ENCODE measurements at regions not wholly inside any gene's neighbourhood (a gene's known extent, or its start where the extent isn't known, plus 50 kb on each side); places are given as distances from the start of the nearest gene placed in this dataset.

GRCh38 chr15:38698254-38698653, 133.6 kb upstream of the RASGRP1 start:
- DNase-seq, result no peak

- no peak for DNase-seq
Measured at GRCh38 chr15:38699633-38700230, 135.1 kb upstream of the RASGRP1 start.

DNA sequence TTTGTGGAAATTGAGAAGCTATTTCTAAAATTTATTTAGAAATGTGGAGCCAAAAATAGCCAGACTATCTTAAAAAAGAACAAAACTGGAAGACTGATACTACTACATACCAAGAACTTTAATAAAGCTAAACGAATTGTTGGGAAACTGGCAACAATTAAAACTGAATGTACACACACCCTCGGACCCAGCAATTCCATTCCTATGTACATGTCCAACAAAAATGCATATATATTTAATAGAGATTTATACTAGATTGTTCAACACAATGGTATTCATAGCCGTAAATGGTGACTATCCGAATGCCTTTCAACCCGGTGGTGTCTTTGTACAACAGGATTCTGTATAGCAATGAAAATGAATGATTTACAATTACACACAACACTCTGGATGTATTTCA, 136.5 kb upstream of the RASGRP1 start:
- DNase-seq, result no peak

DNA sequence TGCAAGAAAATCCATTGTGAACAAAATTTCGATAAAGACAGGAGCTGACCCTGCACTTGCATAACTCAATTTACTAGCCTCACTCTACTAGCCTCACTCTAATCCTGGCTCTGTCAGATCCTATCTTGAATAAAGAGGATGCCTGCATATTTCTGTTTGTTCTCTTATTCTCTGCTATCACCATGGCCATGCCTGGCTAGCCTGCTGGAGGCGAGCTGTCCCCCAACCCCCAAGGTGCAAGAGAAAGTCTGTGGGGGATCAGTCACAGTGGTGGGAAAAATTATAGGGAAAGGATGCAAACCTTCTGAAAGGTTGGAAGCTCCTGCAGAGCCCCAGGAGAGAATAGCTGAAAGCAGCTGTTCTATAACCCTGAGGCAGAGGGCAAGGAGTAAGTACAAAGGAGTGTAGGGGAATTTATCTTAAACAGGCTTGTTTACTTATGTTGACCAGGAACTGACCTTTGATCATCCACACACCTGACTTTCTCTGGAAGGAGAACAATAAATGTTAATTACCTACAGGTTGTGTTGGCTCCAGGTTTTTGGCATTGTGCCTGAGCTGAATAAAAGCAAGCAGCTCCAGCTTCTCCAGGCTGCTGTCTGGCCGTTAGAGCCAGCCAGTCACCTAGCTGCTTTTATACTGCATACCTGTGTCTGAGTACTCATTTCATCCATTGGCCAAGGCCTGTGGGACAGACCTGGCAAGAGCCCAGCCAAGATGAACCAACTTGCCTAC, 137.7 kb upstream of the RASGRP1 start:
- no peak for DNase-seq

DNA sequence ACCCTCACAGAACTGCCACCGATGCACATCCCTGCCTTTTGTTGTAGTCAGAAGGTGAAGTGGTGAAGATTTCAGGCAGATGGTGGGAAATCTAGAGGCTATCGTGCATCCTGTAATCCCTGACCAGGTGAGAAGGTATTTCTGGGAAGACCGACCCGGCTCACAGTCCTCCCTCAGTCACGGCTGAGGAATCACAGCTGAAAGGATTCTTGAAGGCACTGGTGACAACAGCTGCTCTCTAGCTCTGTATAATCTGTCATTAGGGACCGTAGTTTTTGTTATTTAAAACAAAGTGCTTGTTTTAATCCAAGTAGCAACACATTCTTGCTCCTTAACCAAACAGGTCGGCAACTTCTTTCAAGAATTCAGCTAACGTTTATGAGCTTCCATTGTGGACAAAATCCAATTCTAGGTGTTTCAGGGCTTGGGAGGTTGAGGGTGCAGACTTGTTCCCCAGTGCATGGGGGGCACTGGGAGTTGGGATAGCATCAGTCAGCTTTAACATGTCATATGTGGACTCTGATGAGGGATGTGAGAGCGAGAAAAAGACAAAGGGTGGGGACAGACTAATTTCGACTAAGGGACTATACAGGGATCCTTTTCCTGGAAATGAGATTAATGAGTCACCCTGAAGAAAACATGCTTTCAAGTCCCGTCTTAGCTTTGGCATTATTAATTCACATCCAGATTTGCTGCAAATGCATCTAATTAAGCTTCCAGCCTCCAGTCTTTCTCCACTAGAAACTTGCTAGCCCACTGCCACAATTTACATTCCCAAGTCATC, 141.0 kb upstream of the RASGRP1 start:
- no peak for DNase-seq

DNA sequence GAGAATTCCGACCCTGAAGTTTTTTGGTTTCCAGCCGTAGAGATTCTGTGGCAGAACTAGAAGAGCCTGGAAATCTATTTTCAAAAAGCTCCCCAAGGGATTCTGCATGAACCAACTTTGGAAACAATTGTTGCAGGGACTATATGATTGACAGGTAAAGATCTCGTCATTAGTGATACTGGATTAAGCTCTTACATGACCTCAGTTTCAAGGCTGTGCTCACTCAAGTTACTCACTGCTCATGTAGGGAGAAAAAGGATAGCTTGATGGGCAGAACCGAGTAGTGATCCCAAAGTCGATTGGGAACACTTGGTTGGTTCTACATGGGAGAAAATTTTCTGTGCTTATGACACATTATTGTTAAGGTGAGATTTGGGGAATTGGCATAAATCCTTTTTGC, 142.3 kb upstream of the RASGRP1 start:
- DNase-seq, result no peak

GRCh38 chr15:38707802-38708671, 143.4 kb upstream of the RASGRP1 start:
- DNase-seq, result no peak

- no peak for DNase-seq
Measured at GRCh38 chr15:38708672-38709180, 144.1 kb upstream of the RASGRP1 start.

- DNase-seq, result no peak
Measured at GRCh38 chr15:38709196-38709595, 144.6 kb upstream of the RASGRP1 start.

DNA sequence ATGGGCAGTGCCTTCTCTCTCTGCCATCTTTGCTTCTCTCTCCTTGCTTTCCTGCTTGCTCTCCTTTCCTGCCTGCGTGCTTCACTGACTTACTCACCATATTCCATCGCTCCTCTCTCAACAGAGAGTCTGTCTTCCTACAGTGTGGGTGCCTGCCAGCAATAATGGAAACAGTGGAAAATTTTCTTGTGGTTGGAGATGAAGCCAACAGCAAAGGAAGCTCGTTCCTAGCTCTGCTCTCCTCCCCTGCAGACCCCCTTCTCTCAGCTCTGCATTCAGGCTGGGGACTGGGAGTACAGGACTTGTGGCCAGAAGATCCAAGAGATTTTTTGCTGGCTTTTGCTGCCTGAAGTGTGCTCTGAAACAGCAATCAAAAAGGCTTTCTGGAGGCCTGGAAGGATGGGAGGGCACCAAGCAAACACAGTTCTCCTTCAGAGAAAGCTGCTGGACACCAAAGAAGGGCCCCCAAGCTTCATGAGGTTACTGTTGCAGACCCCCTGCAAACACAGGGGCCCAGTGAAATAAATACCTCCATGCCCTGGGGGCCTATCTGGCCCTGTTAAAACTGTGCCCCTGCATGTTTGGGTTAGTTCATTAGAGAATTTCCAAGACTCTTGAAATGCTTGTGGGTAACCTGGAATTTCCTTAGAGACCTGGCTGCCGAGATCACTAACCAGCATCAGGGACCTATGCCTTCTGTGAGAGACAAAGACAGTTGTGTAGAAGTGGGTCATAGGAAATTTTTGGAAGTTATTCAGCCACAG, 149.9 kb upstream of the RASGRP1 start:
- DNase-seq, result no peak

GRCh38 chr15:38720893-38721567, 156.4 kb upstream of the RASGRP1 start:
- DNase-seq, result no peak

GRCh38 chr15:38721568-38721945, 156.9 kb upstream of the RASGRP1 start:
- DNase-seq, result no peak

DNA sequence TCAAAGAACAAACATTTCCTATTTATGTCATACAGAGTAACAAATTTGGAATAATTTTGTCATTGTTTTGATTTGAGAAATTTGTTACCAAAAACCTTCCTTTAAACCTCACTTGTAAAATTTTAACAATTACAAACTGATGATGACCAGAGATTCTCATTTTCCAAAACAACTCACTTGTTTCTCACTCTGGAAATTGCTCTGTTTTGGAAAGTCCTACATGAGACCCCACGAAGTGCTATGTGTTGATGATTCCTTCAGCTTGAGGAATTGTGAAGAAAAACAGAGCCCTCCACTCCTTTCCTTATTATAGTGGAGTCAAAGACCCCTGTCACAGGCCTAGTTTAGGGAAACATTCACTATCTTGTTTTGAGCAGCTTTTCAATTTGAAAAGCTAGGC, 157.6 kb upstream of the RASGRP1 start:
- DNase-seq, result no peak

DNA sequence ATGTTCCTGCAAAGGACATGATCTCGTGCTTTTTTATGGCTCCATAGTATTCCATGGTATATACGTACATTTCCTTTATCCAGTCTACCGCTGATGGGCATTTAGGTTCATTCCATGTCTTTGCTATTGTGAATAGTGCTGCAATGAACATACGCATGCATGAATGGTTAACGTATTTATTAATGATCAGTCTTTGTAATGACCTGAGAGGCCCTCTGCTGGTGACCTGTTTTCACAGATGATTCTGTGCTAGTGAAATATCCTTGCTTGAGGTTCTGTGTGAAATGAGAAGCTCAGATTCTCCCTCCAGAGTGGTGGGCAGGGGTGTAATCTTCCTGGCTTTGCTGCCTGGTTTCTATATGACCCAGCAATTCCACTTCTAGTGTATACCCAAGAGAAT, 160.2 kb upstream of the RASGRP1 start:
- DNase-seq, result no peak

GRCh38 chr15:38726187-38726586, 161.6 kb upstream of the RASGRP1 start:
- DNase-seq, result no peak

GRCh38 chr15:38733331-38733730, 168.7 kb upstream of the RASGRP1 start:
- no peak for DNase-seq

- DNase-seq, result no peak
Measured at GRCh38 chr15:38740206-38740605, 175.6 kb upstream of the RASGRP1 start.

DNA sequence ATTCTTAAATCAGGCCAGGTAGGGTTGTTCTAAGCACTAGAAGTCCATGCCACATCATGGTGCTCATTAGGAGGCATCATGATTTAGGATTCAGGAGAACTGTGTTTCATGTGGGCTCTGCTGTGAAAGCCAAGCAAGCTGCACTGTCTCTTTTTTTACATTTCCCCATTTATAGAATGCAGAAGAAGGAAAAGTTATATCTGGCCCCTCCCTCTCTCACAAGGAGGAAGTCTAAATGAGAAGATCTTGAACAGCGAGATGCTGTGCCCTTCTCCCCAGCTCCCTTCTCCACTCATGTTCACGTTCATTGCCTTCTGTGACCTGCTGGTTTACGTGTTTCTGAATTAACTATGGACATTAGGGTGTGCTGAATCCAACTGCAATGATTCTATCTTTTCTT, 178.5 kb upstream of the RASGRP1 start:
- DNase-seq, result no peak

DNA sequence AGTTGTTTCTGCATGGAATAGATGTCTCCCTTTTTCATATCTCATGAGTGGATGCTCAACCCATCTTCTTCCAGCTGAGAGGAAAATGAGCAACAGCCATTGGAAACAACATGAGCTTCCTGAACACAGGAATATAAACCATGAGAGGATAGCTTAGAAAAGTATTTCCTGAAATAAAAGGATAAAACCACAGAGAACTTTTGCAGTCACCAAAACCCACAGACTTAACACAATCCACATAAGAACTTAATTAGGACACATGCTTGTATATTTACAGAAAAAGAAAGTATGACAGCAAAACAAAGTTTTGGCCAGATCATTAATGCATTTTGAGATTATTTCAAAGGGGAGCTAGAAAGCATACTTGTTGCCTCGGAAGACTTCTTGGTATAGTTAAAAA, 180.5 kb upstream of the RASGRP1 start:
- no peak for DNase-seq

GRCh38 chr15:38745626-38746025, 181.0 kb upstream of the RASGRP1 start:
- no peak for DNase-seq

DNA sequence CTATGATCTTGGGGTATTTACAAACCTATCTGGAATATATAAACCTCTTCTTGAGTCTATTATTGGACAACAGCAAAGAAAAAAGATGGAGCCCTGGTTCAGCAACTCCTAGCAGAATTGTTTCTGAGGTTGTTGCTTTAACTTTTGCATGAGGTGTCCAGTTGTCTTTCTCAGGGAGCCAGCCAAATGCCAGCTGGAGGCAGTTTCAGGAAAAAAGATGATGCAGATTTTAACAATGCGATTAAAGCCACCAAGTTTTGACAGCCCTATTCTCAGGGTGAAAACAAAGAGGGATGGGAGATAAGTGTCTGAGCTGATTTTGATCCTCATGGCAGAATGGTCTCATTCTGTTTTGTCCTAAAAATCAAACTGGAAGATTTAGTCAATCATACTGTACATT, 181.6 kb upstream of the RASGRP1 start:
- no peak for DNase-seq

GRCh38 chr15:38748710-38749109, 184.1 kb upstream of the RASGRP1 start:
- DNase-seq, result no peak

Data from activated CD8-positive, alpha-beta memory T cell treated with anti-CD3 and anti-CD28 coated beads, Interleukin-2, amount 50 U/mL, for 48 hours (primary cell).